HepG2 (cell line): ENCODE measurements at regions not wholly inside any gene's neighbourhood (a gene's known extent, or its start where the extent isn't known, plus 50 kb on each side); places are given as distances from the start of the nearest gene placed in this dataset.
"Not testable (repeated sequence)": the region's sequence is repeated elsewhere in the genome, so short reads cannot be mapped to it uniquely, and the experiment has no call there.

Source experiments
- ATAC-seq: fragments of 200-7000 bp; cut with Tn5 transposase; 3 replicates; pipeline ENCODE4 v1.9.1; 2020; ENCODE audit warnings: mild to moderate bottlenecking, moderate library complexity
- BruUV-seq: library from RNA; stranded (reverse); fragments of 400-500 nt; replicated peaks from 2 replicates; lab custom pipeline; 2021; lab: Mats Ljungman, UMichigan
- CTCF ChIA-PET: fragments of 300-600 bp; formaldehyde crosslinking; extraction: SDS; loops from one replicate; lab custom pipeline; 2021; ENCODE audit warnings: low total read pairs, inconsistent platforms, low intra/inter-chr PET ratio; lab: Yijun Ruan, JAX
- POLR2A ChIA-PET: fragments of 350-600 bp; sonication (Branson Sonifier 250); formaldehyde crosslinking; loops from one replicate; lab custom pipeline; 2020; ENCODE audit warnings: antibody characterized with exemption, inconsistent platforms; lab: Yijun Ruan, JAX
- DNase-seq: peaks from one replicate; pipeline ENCODE4 v3.0.0-alpha.2; 2015; ENCODE audit warnings: low spot score
- FAIRE-seq: peaks from 3 replicates; lab custom pipeline; 2011; peaks lifted over from hg19 to GRCh38; lab: Jason Lieb, UNC
- H2AFZ ChIP-seq: one replicate; pipeline ENCODE4 v1.6.1; 2011; ENCODE audit warnings: low read length, inconsistent platforms
- H3K27ac ChIP-seq: fragments of 300-600 bp; 3 replicates; pipeline ENCODE4 v1.8.0; 2011; ENCODE audit warnings: mixed run types, mild to moderate bottlenecking, mixed read lengths, low read length, inconsistent platforms; ENCODE audit not compliant: insufficient read depth; ENCODE audit errors: extremely low read length
- H3K27me3 ChIP-seq, 2 experiments: fragments of 200-600 bp in 1 of 2; 2 replicates in 1 of 2; 3 replicates in 1 of 2; pipeline versions ENCODE4 v1.6.0 to v1.8.0; 2011; ENCODE audit warnings: low read length in 2 of 2, mild to moderate bottlenecking in 2 of 2, moderate library complexity in 2 of 2, inconsistent platforms in 1 of 2; ENCODE audit not compliant: insufficient read depth in 2 of 2, control insufficient read depth in 1 of 2
- H3K36me3 ChIP-seq, 2 experiments: fragments of 200-600 bp in 1 of 2; replicated peaks in 1 of 2; 2 replicates in 1 of 2; 3 replicates in 1 of 2; pipeline versions ENCODE4 v1.5.1 to v1.8.0; 2011; ENCODE audit warnings: low read length in 2 of 2, inconsistent platforms in 1 of 2; ENCODE audit not compliant: insufficient read depth in 2 of 2, control insufficient read depth in 1 of 2
- H3K4me1 ChIP-seq: 2 replicates; pipeline ENCODE4 v1.5.1; 2012; ENCODE audit warnings: low read length, inconsistent platforms; ENCODE audit not compliant: insufficient read depth
- H3K4me2 ChIP-seq: 2 replicates; pipeline ENCODE4 v1.6.0; 2011; ENCODE audit warnings: low read depth, low read length, inconsistent platforms
- H3K4me3 ChIP-seq, 3 experiments: fragments of 200-600 bp in 1 of 3; sonication (generic), shearing (Covaris generic) in 1 of 3; replicated peaks in 1 of 3; 2 replicates each; pipeline ENCODE4 v1.5.1; 2011 to 2016; ENCODE audit warnings: low read length in 3 of 3, inconsistent platforms in 2 of 3, low read depth in 2 of 3, mild to moderate bottlenecking in 2 of 3, control low read depth in 1 of 3, mixed read lengths in 1 of 3; ENCODE audit not compliant: insufficient read depth in 1 of 3
- H3K79me2 ChIP-seq: one replicate; pipeline ENCODE4 v1.6.1; 2011; ENCODE audit warnings: low read length, inconsistent platforms; ENCODE audit not compliant: insufficient read depth
- H3K9ac ChIP-seq: 2 replicates; pipeline ENCODE4 v1.6.0; 2011; ENCODE audit warnings: mild to moderate bottlenecking, low read depth, low read length, inconsistent platforms; ENCODE audit not compliant: insufficient read depth
- H3K9me3 ChIP-seq: 2 replicates; pipeline ENCODE4 v1.5.1; 2012; ENCODE audit warnings: mild to moderate bottlenecking, low read length
- H4K20me1 ChIP-seq: 2 replicates; pipeline ENCODE4 v1.6.0; 2011; ENCODE audit warnings: inconsistent platforms, mild to moderate bottlenecking, low read length, moderate library complexity; ENCODE audit not compliant: insufficient read depth
- HOMEZ ChIP-seq: IDR thresholded peaks from 2 replicates; pipeline ENCODE4 v1.6.1; 2016; ENCODE audit warnings: low read depth
- KDM6A ChIP-seq: IDR thresholded peaks from 2 replicates; pipeline ENCODE4 v1.6.1; 2016; ENCODE audit warnings: low read depth
- MZF1 ChIP-seq: sonication (generic); formaldehyde crosslinking; IDR thresholded peaks from 2 replicates; pipeline ENCODE4 v1.8.1; 2023; ENCODE audit warnings: mild to moderate bottlenecking, missing genetic modification reagents, borderline replicate concordance
- POLR2AphosphoS5 ChIP-seq: IDR thresholded peaks from 2 replicates; pipeline ENCODE4 v1.6.1; 2012; ENCODE audit warnings: low read depth, low read length
- ZBTB40 ChIP-seq, 2 experiments: fragments of 450-650 bp in 1 of 2; sonication (generic) in 1 of 2; formaldehyde crosslinking in 1 of 2; IDR thresholded peaks; 2 replicates each; pipeline versions ENCODE4 v1.6.1 to v1.8.0; 2016 to 2022; ENCODE audit warnings: antibody characterized with exemption in 1 of 2, mild to moderate bottlenecking in 1 of 2, missing genetic modification reagents in 1 of 2
- ZKSCAN1 ChIP-seq: fragments of 150-350 bp; IDR thresholded peaks from 2 replicates; pipeline ENCODE4 v1.6.1; 2014; ENCODE audit warnings: low read length
- ZNF660 ChIP-seq: sonication (generic); formaldehyde crosslinking; IDR thresholded peaks from 2 replicates; pipeline ENCODE4 v1.5.1; 2020; ENCODE audit warnings: mild to moderate bottlenecking, low read depth, missing genetic modification reagents, borderline replicate concordance
- WGBS: methylation state at CpG from one replicate; pipeline ENCODE4 v1.1.6; 2017; ENCODE audit warnings: low lambda C conversion rate; 5-methylcytosine and 5-hydroxymethylcytosine counted together
- in situ Hi-C: cut with HindIII; loops from 2 replicates; pipeline ENCODE4 v1.10.0; 2017; ENCODE audit warnings: low pct_unique_long_range_greater_than_20kb; ENCODE audit not compliant: extremely low pct_ligation_motif_present
- intact Hi-C: fragments of 100-400 bp; cut with micrococcal nuclease; formaldehyde crosslinking; loops from one replicate; pipeline ENCODE4 v1.10.0; 2022; ENCODE audit not compliant: unreplicated experiment

GRCh38 chr2:160756481-160756880, 262.9 kb upstream of the RBMS1 start (continued):
- TF ChIP-seq ZBTB40 (IDR thresholded peaks at IDR 0.05) (no peak), ZBTB40 (CRISPR knock-in tag; IDR thresholded peaks at IDR 0.05) (no peak), POLR2AphosphoS5 (no peak), ZKSCAN1 (no peak), KDM6A (CRISPR knock-in tag) (no peak), MZF1 (no peak), ZNF660 (CRISPR knock-in tag) (no peak), HOMEZ (no peak)
- TF ChIP-seq, all 625 proteins: peak for 0

- H3K4me2 ChIP-seq, H2AFZ ChIP-seq, H3K27ac ChIP-seq, H3K4me3 ChIP-seq, FAIRE-seq, H4K20me1 ChIP-seq, H3K9ac ChIP-seq, in situ Hi-C loops, H3K27me3 ChIP-seq, POLR2A ChIA-PET, BruUV-seq, ATAC-seq, H3K36me3 ChIP-seq, H3K4me1 ChIP-seq, H3K9me3 ChIP-seq, H3K79me2 ChIP-seq, CTCF ChIA-PET, DNase-seq: not testable (repeated sequence)
- intact Hi-C loops, result loop anchor here (10.0 kb wide), 1 partner anchor 72 kb away; no protein-coding TSS in a partner anchor
- 49% methylated on average over 25 of the region's 26 CpGs for WGBS
Measured at GRCh38 chr2:160762493-160763128, 269.0 kb upstream of the RBMS1 start.
